ENCODE measurements at regions not wholly inside any gene's neighbourhood (a gene's known extent, or its start where the extent isn't known, plus 50 kb on each side); places are given as distances from the start of the nearest gene placed in this dataset.
"Not testable (repeated sequence)": the region's sequence is repeated elsewhere in the genome, so short reads cannot be mapped to it uniquely, and the experiment has no call there.

DNA sequence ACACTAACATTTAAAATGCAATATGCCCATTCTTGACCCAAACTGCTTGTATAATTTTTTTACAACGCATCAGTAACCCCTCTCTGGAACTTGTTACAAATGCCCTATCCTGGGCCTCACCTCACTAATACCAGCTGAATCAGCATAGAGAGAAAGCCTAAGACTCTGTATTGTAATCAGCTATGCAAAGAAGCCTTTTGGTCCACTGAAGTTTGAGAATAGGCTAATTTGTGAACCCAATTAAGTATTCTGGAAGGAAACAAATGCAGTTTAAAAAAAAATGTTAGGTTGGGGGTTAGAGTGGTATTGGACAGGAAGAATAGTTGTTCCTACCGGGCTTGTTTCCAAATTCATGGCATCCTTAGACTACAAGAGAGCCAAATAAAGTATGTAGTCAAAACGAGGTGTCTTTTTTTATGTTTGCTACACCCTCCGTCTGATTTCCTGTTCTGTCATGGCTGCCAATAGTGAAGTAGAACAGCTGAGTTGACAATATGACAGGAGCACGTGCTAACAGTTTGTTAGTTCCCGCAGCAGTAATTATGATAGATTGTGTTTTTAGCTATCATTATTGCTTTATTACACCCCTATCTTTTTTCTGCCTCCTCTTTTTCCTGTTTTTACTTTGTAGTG, 1048.7 kb upstream of the NUDT12 start:
- DNase-seq (ENCODE audit: low read depth in 2 of 2) = no peak

DNA sequence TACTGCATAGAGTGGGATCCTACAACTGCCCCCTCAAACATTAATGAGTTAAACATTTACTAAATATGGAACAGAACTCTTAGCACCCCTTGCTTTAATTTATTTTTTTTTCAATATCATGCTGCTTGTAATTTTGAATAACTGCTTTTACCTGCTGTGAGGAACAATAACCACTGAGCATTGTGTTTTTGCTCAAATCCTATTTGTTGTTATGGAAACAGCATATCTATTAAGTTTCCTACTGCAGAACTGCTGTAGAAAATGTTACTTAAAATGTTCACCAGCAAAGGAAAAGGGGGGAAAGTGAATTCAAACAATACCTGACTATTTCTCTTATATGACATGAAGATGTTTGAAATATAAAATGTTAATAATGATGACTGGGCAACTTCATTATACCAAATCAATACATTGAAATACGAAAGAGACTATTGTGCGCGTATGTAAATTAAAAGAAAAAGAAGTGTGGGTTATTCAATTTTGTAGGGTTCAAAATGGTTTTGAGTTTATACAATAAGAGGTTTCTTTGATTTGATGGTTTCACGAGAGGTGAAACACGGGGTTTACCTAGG, 1043.8 kb upstream of the NUDT12 start:
- no peak for DNase-seq (ENCODE audit: low read depth in 2 of 2)

DNA sequence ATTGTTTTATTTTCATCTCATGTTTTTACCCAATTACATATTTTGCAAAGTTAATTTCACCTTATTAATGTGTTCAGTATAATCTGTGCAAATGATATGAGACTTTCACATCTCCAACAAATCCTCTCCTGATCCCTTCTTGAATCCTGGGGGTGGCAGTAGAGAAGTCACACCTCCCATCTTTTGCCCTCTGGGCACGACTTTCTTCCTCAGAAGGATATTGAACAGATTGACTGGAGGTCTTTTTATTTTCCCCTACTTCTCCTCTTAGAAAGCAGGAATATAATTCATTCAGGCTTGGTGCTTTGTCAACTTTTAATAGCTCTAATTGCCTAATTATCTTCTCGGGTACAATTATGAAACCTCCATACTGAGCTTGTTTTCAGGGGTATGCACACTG, 1037.1 kb upstream of the NUDT12 start:
- DNase-seq (ENCODE audit: low read depth in 2 of 2) = no peak

DNA sequence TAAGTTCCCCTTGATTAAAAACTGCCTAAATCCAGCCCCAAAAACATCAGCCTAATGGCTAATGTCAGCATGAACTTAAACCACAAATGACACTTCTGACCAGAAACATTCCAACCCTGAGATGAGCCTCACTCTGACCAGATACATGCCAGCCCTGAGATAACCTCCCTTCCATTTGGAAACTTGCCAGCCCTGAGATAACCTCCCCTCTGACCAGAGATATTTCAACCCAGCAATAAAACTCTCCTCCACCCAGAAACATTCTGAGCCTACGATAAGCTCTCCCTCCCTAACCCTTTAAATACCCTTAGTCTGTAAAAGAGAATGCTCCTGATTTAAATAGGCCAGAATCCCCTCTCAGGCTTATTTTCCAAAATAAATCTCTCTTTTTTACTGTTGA, 1035.7 kb upstream of the NUDT12 start:
- DNase-seq (ENCODE audit: low read depth in 2 of 2) = no peak

DNA sequence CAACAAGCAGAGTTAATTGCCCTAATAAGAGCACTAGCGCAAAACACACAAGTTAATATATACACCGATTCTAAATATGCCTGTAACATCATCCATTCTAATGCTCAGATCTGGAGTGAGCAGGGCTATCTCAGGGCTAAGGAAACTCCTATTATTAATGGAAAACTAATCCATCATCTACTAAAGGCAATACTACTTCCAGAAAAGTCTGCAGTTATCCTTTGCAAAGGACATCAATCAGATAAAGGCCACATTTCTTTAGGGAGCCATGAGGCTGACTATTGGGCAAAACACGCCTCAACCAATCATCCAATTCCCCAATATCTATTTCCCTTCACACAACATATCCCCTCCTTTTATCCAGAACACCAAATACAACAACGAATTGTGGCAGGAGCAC, 1032.3 kb upstream of the NUDT12 start:
- DNase-seq (ENCODE audit: low read depth in 2 of 2) = no peak

DNA sequence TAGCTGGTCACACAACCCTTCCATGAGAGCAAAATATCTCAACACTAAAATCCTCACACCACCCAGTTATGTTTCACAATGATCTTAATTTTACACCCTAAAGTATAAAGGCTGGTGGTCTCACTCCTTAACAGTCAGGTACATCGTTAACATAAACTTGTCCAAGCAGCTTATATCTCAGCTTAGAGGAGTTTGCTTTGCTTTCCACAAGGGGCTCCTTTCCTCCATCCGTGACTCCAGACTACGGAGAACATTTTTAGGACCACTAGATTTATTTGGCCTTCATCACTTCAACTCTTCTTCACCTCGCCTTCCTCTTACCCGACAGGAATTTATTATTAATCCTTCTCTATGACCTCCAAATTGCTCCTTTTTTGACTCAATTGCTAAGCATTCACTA, 1014.1 kb upstream of the NUDT12 start:
- no peak for DNase-seq (ENCODE audit: low read depth in 2 of 2)

DNA sequence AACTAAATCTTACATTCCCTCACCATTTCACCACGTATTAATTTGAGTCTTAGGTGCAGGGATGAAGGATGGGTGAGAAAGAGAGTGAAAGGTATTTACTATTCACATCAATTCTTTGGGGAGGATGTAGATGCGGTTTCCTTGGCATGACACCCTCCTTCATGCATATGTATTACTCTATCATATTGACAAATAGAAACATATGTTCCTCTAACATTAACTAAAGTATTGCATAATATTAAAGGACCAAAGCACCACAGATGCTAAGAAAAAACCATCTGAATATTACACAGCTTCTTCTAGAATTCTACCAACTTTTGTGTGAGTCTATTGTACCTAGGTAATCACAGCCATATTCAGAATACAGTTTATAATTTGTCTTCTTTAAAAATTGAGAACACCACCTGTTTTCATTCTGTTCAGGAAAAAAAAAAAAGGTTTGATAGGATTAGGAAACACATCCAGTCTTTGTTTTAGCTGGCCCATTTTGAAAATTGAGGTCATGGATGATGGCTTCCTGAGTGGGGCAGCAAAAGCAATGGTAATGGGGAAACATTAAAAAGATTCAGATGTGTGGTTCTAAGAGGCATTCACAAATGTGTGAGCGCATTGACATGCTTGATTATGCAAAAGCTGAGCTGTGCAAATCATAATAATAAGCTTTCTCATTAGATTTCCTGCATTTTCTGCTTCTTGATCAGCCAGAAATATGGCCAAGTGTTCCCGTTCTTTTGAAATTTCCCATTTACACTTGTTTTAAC, 1011.5 kb upstream of the NUDT12 start:
- DNase-seq (ENCODE audit: low read depth in 2 of 2) = no peak

DNA sequence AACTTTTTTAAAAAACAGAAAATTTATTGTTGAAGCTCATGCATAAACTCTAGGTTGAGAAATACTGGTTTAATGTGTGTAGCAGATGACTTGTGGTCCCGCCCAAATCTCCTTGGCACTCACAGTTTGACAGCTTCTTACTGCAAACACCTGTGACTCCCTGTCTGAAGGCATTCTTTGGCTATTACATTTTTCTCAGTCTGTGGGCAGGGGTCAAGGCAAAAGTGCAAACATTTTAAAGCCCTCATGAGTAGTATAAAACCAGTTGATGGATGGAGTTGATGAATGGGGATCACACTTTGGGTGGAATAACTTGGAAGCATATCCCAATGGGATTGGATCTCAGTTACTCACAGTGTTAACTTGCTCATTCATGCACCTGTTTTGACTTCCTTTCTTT, 1007.0 kb upstream of the NUDT12 start:
- no peak for DNase-seq (ENCODE audit: low read depth in 2 of 2)

DNA sequence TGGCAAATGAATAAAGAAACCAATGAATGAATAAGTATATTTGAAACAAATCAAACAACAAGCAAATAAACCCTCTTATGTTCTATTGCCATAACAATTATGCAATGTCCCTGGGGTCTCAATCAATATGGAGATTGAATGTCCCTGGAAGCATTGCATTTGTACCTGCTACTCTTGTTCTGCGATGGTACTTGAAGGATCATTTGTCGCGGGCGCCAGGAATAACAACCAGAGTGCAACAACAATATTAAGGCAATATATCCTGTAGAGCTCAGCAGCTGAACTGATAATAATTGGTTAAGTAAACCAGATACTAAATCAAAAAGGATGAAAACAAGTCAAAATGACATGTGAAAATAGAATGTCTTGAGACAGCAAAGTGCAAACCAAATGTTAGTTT, 1001.9 kb upstream of the NUDT12 start:
- DNase-seq (ENCODE audit: low read depth in 2 of 2) = no peak

DNA sequence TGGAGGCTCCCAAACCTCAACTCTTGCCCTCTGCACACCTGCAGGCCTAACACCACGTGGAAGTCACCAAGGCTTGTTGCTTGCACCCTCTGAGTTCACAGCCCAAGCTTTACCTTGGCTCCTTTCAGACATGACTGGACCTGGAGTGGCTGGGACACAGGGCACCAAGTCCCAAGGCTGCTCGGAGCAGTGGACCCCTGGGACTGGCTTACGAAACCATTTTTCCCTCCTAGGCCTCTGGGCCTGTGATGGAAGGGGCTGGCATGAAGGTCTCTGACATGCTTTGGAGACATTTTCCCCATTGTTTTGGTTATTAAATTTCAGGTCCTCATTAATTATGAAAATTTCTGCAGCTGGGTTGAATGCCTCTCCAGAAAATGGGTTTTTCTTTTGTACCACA, 994.4 kb upstream of the NUDT12 start:
- DNase-seq (ENCODE audit: low read depth in 2 of 2) = no peak

DNA sequence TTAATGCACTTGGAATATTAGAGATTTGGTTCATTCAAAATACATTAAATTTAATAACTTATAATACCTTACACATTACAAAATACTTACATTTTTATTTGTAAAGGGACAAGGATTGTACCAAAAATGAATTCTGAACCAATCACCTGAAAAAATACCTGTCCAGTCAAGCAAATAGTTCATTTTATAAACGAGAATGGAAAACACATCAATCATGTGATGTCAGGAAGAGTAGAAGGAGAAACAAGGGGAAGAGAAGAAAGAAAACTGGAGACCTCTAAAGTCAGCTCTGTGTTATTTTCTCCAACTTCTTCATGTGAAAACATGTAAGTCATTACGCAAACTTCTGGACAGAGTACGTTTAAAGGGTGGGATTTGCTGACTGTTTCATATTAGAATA, 989.0 kb upstream of the NUDT12 start:
- no peak for DNase-seq (ENCODE audit: low read depth in 2 of 2)

DNA sequence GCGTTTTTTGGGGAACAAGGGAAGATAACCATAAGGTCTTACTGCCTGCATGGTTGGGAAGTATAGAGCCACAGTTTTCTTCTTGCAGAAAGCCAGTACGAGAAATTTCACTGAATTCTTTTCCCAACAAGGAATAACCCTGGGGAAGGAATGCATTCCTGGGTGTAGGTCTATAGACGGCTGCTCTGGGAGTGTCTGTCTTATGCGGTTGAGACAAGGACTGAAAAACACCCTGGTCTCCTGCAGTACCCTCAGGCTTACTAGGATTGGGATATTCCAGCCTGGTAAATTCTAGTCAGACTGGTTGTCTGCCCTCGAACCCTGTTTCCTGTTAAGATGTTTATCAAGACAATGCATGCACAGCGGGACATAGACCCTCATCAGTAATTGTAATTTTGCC, 984.3 kb upstream of the NUDT12 start:
- DNase-seq (ENCODE audit: low read depth in 2 of 2) = not testable (repeated sequence)

DNA sequence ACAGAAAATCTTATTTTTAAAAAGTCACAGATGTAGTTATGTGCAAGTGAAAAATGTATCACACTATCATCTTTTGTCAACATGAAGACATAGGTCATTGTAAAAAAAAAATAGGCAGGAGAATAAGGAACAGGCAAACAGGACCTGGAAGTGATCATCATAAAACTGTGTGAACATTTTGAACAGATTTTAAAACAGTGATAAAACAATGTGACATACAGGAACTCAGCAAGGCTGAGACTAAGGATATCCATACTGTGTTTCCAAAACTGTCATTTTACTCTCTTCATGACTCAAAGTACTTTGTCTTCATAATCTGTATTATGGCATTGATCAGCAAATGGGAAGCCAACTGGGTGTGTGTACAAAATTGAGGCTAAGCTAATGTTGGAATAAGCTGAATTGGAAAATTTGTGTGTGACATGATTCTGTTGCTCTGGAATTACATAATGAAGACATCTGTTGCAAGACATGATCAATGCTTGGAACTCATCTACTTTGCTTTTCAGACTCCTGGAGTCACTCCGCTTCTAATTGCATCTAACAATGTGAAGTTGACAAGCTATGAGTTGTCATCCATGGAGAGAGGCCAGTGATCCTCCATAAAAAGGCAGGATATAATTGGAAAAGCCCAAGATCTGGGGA, 978.7 kb upstream of the NUDT12 start:
- no peak for DNase-seq (ENCODE audit: low read depth in 2 of 2)

DNA sequence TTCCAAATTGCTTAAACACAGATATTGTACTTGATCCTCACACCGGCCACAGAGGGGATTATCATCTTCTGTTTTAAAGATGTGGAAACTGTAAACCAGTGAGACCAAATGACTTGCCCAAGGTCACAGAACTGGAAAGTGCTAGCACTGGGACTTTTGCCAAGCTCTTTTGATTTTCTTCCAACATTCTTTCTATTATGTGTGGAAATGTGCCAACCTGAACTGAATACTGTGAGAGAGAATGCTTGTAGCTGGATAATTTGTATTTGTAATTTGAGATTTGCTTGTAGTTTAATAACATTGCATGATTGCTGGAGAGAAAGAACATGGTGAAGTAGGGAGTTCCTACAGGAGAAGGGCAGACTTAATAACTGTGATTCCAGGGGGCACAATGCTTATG, 977.9 kb upstream of the NUDT12 start:
- DNase-seq (ENCODE audit: low read depth in 2 of 2) = no peak

DNA sequence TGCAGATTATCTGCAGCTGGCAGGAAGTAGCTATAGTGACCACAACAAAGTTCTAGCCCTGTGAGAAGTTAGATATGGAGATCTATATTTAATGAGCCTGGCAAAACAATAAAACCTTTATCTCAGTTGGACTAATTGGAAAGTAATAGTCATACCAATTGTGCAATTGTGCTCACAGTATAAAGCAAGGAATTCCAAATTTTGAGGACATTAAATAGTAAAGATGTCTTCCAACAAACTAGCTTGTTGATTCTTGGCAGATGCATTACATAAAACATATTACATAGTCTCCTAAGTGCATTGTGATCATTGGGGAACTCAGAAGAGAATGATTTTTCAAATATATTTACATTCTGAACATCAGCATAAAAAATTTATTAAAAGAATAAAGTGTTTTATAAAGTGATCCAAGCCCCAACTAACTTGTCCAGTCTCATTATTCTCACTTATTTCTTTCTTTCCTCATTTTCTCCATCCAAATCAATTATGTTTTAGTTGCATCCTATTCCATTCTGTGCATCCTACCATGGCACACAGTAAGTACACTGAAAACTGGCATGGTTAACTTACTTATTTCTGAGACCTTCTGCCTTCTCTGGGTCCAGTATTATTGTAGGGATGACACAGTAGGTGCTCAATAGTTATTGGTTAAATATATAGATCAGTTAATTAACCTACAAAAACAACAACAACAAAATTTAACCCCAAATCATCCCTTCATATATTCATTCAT, 977.2 kb upstream of the NUDT12 start:
- no peak for DNase-seq (ENCODE audit: low read depth in 2 of 2)

DNA sequence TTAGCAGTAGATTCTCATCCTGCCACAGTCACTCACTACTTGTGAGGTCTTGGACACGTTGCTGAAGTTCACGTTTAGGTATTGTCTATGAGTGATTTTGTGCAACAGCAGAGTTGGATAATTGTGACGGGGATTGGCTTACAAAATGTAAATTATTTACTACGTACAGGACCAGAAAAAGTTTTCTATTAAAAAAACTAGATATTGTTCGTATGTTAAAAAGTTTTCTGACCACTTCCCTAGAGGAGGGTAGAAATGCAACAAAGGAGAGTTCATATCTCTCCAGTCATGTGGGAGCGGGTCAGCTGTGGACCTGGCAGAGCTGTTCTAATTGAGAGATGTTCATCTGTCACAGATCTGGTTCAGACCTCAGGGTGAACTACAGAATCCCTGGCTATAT, 976.1 kb upstream of the NUDT12 start:
- no peak for DNase-seq (ENCODE audit: low read depth in 2 of 2)

DNA sequence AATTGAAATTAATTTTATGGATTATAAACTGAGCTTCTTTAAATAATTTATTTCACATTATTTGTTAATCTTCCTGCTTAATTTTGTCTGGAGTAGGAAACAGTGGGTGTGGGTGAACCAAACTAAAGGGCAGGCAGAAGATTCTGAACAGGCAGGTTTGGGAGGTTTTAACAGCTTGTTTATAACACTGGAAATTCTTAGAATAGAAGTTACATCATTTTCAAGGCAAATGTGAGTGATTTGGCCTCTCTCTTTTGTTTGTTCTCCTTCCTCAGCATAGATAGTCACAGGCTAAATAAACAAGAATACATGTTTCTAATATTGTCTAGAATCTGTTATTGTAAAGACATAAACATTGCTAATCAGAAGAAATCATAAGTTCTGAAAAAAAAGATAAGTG, 970.9 kb upstream of the NUDT12 start:
- DNase-seq (ENCODE audit: low read depth in 2 of 2) = no peak

DNA sequence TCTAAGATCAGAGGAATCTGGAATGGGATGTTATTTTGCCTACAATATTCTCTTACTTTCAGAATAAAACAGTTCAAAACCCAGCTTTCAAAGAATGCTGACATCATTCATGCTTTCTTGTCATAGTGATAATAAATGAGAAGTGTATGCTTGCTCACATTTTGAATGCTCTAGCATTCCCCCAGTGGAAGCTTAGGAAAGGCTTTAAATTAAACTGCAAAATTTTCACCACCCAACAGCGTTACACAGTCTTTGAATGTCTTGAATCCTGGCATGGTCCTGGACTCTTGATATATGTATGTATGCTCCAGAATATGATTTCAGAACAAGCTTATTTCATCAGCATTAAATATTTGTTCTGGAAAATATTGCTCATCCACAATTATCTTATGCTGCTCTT, 964.3 kb upstream of the NUDT12 start:
- DNase-seq (ENCODE audit: low read depth in 2 of 2) = no peak

DNA sequence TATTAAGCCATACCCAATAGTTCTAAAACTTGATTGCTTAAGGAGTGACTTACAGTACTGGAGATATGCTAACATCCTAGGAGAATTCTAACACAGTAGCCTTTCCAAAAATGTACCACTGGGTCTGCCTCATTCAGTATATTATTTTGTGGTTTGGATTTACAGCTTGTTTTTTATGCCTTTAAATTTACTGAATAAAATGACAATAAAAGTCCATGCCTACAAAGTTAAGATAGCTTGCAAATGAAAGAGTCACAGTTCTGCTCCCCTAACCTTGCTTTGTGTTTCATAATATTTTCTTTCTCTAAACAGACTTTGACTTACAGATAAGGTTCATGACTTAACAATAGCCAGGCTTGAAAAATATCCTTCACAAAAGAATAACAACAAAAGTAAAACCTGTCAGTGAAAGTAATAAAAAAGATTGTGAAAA, 951.1 kb upstream of the NUDT12 start:
- no peak for DNase-seq (ENCODE audit: low read depth in 2 of 2)

DNA sequence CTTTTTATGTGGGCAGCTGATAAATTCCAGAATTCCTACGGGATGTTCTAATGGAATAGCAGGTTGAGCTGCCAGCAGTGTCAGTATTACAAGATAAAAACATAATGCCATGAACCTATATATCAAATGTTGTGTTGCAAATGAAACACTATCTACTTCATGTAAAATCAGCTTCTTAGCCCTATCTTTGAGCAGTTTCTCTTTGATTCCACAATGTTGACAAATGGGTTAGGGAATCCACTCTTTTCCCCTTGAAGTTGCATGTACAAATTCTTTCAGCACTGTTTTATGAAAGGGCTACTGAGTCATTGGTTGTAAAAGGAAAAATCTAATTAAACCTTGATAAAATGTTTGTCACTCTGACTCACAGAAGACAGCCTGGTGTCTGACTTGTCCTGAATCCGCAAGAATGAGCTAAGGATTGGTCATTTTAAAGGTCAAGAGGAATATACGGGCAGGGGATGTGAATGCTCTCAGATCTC, 950.6 kb upstream of the NUDT12 start:
- DNase-seq (ENCODE audit: low read depth in 2 of 2) = no peak

DNA sequence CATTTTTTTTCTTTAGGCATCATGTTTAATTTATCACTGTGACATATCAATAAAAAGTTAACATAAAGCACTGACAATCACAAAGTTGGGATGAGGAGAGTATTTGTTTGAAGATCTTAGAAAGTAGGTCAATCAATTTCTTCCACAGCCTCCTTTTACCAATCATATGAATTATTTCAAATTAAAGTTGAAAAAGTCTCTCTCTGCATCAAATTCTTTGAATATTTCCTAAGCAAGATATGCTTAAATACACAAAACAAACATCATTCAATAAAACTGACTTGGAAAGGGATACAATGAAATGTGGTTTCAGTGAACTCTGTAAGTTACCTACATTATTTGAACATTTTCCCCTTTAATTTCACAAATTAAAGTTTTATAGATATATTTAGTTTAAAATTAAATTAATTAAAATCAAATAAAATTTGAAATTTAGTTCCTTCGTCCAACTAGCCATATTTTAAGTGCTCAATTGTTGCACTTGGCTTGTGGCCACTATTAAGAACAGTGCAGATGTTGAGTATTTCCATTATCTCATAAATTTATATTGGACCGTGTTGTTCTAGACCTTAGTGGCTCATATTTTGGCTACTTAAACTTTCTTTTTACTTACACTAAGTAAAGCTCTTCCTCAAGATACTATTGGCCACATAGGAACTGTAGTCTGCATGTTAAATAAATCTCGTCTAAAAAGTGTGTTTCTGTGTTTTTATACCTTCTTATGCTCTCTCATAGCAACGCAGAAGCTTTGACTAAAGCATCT, 949.7 kb upstream of the NUDT12 start:
- DNase-seq (ENCODE audit: low read depth in 2 of 2) = no peak

Measured in stimulated activated CD8-positive, alpha-beta memory T cell treated with anti-CD3 and anti-CD28 coated beads, Interleukin-2, amount 100 ng/mL, for 48 hours (primary cell).